ENCODE measurements at regions not wholly inside any gene's neighbourhood (a gene's known extent, or its start where the extent isn't known, plus 50 kb on each side); places are given as distances from the start of the nearest gene placed in this dataset.
"Not testable (repeated sequence)": the region's sequence is repeated elsewhere in the genome, so short reads cannot be mapped to it uniquely, and the experiment has no call there.

GRCh38 chr1:101492144-101492543 lies 255.3 kb downstream of the S1PR1 start:
- DNase-seq = not testable (repeated sequence)

- DNase-seq = not testable (repeated sequence)
Measured at GRCh38 chr1:101493920-101494319, 257.1 kb downstream of the S1PR1 start.

- no peak for DNase-seq
Measured at GRCh38 chr1:101496109-101496508, 259.3 kb downstream of the S1PR1 start.

- no peak for DNase-seq
Measured at GRCh38 chr1:101497881-101498559, 261.2 kb downstream of the S1PR1 start.

GRCh38 chr1:101504106-101504505 lies 267.3 kb downstream of the S1PR1 start:
- not testable (repeated sequence) for DNase-seq

GRCh38 chr1:101505240-101505639 lies 268.4 kb downstream of the S1PR1 start:
- not testable (repeated sequence) for DNase-seq

GRCh38 chr1:101506541-101507164 lies 269.8 kb downstream of the S1PR1 start:
- peak; percentile 37 for DNase-seq

- no peak for DNase-seq
Measured at GRCh38 chr1:101507547-101507971, 270.7 kb downstream of the S1PR1 start.

- DNase-seq = no peak
Measured at GRCh38 chr1:101508913-101509312, 272.1 kb downstream of the S1PR1 start.

GRCh38 chr1:101509370-101509769 lies 272.6 kb downstream of the S1PR1 start:
- no peak for DNase-seq

GRCh38 chr1:101511202-101511891 lies 274.5 kb downstream of the S1PR1 start:
- no peak for DNase-seq

- DNase-seq = peak; percentile 42
Measured at GRCh38 chr1:101520302-101520701, 283.5 kb downstream of the S1PR1 start.

- no peak for DNase-seq
Measured at GRCh38 chr1:101522486-101522885, 285.7 kb downstream of the S1PR1 start.

- peak; percentile 24 for DNase-seq
Measured at GRCh38 chr1:101526813-101527212, 290.0 kb downstream of the S1PR1 start.

GRCh38 chr1:101532377-101532776 lies 295.6 kb downstream of the S1PR1 start:
- no peak for DNase-seq

- no peak for DNase-seq
Measured at GRCh38 chr1:101540161-101540560, 303.3 kb downstream of the S1PR1 start.

- DNase-seq = no peak
Measured at GRCh38 chr1:101546885-101547284, 310.1 kb downstream of the S1PR1 start.

- DNase-seq = no peak
Measured at GRCh38 chr1:101547357-101547756, 310.5 kb downstream of the S1PR1 start.

GRCh38 chr1:101548376-101548775 lies 311.6 kb downstream of the S1PR1 start:
- no peak for DNase-seq

GRCh38 chr1:101550581-101550980 lies 313.8 kb downstream of the S1PR1 start:
- DNase-seq = no peak

- no peak for DNase-seq
Measured at GRCh38 chr1:101566883-101567538, 330.2 kb downstream of the S1PR1 start.

GRCh38 chr1:101567582-101568189 lies 330.9 kb downstream of the S1PR1 start:
- DNase-seq = peak; percentile 22

- no peak for DNase-seq
Measured at GRCh38 chr1:101587741-101588140, 350.9 kb downstream of the S1PR1 start.

All from NCI-H2171 treated with DMSO at 0.1 percent for 48 hours (cell line).